HUES48 (cell line): ENCODE measurements at regions not wholly inside any gene's neighbourhood (a gene's known extent, or its start where the extent isn't known, plus 50 kb on each side); places are given as distances from the start of the nearest gene placed in this dataset.

Source experiments
- H3K27ac ChIP-seq: one replicate; pipeline ENCODE4 v1.7.0; 2013; ENCODE audit warnings: low read depth, low read length, inconsistent platforms
- H3K27me3 ChIP-seq: 2 replicates; pipeline ENCODE4 v1.6.1; 2013; ENCODE audit warnings: mild to moderate bottlenecking, low read length; ENCODE audit not compliant: control insufficient read depth, insufficient read depth
- H3K36me3 ChIP-seq: 2 replicates; pipeline ENCODE4 v1.6.1; 2013; ENCODE audit warnings: low read length; ENCODE audit not compliant: control insufficient read depth, insufficient read depth
- H3K4me1 ChIP-seq: 2 replicates; pipeline ENCODE4 v1.6.1; 2013; ENCODE audit warnings: mild to moderate bottlenecking, low read length; ENCODE audit not compliant: control insufficient read depth, insufficient read depth
- H3K4me3 ChIP-seq: 2 replicates; pipeline ENCODE4 v1.5.1; 2013; ENCODE audit warnings: mild to moderate bottlenecking, low read depth, low read length
- H3K9ac ChIP-seq: 2 replicates; pipeline ENCODE4 v1.6.1; 2013; ENCODE audit warnings: mild to moderate bottlenecking, low read depth, low read length, moderate library complexity
- H3K9me3 ChIP-seq: 2 replicates; pipeline ENCODE4 v1.6.1; 2013; ENCODE audit warnings: low read length; ENCODE audit not compliant: control insufficient read depth, insufficient read depth

DNA sequence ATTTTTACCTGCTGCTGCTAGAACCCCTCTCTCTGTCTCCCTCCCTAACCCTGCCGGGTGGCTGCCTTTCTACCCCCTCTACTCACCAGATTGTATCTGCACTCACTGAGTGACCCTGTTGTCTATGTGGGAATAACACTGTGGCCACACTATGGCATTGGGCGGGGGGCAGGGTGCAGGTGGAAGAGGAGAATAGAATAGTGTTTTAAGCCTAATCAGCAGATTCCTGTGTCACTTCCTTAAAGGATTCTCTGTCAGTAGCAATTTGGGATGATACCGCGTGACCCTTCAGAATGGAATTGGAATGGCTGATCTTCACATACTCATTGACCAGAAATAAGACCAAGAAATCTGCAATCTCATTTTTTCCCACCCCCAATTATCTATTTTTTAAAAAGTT is 67.1 kb upstream of the ANKRD1 start:
- Histone ChIP-seq H3K9me3 (no peaks in the 10 kb centered on the region), H3K9ac (no peak overlapping the region), H3K36me3 (no peaks in the 10 kb centered on the region), H3K4me3 (no peak overlapping the region), H3K27me3 (peaks cover 2% of the 10 kb centered on the region; the same call in 1 of the 2 replicates), H3K27ac (no peak overlapping the region), H3K4me1 (no peaks in the 10 kb centered on the region)

DNA sequence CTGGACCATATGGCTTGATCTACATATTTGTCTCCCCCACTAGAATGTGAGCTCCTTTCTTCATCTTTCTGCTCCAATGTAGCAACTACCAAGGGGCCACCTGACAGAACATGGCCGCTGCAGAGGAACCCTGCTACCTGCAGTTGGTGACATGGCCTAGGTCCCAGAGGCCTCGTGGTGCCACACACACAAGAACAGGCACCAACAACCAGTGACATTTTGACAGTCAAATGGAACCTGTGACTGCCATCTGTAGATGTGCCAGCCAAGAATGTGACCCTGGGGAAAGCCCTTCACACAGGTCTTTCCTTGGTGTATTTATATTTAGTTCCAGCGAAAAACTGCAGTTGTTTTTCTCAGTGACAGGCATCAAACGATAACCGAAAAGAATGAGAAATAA is 67.9 kb upstream of the ANKRD1 start:
- Histone ChIP-seq H3K27ac (no peak overlapping the region), H3K4me1 (no peaks in the 10 kb centered on the region), H3K9me3 (no peaks in the 10 kb centered on the region), H3K4me3 (no peak overlapping the region), H3K9ac (no peak overlapping the region), H3K27me3 (no peaks in the 10 kb centered on the region), H3K36me3 (no peaks in the 10 kb centered on the region)

DNA sequence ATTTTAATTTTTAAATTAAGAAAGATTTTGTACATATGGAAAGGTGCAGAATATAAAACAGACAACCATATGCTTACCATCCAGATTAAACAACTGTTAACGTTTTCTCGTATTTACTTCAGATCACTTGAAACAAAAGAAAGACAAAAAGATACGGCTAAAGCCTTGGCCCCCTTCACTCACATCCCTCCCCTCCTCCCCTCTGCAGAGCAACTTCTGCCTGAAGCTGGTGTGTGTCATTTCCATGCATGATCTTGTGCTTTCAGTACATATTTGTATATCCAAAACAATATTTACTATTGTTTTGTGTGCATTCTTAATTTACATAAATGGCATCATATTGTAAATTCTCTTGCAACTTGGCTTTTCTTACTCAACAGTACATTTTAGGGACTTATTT is 68.5 kb upstream of the ANKRD1 start:
- H3K4me3 ChIP-seq: no peak overlapping the region
- no peaks in the 10 kb centered on the region for H3K36me3 ChIP-seq
- H3K27ac ChIP-seq: no peak overlapping the region
- H3K9me3 ChIP-seq: no peaks in the 10 kb centered on the region
- H3K4me1 ChIP-seq: no peaks in the 10 kb centered on the region
- H3K9ac ChIP-seq: no peak overlapping the region
- no peaks in the 10 kb centered on the region for H3K27me3 ChIP-seq

DNA sequence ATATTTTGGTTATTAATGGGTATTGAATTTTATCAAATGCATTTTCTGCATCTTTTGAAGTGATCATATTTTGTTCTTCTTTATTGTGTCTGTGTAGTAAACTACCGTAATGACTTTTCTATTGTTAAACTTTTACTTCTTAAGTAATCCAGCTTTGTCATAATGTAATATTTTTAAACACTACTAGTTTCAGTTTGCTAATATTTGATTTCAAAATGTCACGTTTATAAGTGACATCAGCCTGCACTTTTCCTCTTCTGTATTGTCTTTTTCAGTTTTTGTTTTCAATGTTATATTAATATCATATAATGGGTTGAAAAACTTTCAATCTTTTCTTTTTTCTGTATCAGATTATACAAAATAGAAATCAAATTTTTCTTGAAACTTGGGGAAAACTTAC is 71.6 kb upstream of the ANKRD1 start:
- no peaks in the 10 kb centered on the region for H3K27me3 ChIP-seq
- H3K36me3 ChIP-seq: no peaks in the 10 kb centered on the region
- H3K4me3 ChIP-seq: no peak overlapping the region
- no peak overlapping the region for H3K27ac ChIP-seq
- H3K9ac ChIP-seq: no peak overlapping the region
- no peaks in the 10 kb centered on the region for H3K9me3 ChIP-seq
- H3K4me1 ChIP-seq: no peaks in the 10 kb centered on the region

DNA sequence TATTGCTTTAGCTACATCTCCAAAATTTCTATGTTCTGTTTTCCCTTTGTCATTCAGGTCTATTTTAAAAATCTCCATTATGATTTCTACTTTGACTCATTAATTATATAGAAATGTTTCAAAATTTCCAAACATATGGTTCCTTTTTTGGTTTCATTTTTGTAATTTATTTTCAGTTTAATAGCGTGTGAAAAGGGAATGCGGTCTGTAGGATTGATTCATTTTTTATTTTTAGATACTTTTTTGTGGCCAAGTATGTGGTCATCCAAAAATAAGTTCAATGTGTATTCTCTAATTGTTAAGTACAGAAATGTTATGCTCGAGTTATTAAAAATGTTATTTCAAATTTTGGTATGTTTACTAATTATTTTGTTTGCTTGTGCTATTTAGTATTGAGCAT is 72.5 kb upstream of the ANKRD1 start:
- no peaks in the 10 kb centered on the region for H3K4me1 ChIP-seq
- no peak overlapping the region for H3K4me3 ChIP-seq
- H3K9me3 ChIP-seq: no peaks in the 10 kb centered on the region
- no peaks in the 10 kb centered on the region for H3K27me3 ChIP-seq
- H3K27ac ChIP-seq: no peak overlapping the region
- no peak overlapping the region for H3K9ac ChIP-seq
- H3K36me3 ChIP-seq: no peaks in the 10 kb centered on the region

DNA sequence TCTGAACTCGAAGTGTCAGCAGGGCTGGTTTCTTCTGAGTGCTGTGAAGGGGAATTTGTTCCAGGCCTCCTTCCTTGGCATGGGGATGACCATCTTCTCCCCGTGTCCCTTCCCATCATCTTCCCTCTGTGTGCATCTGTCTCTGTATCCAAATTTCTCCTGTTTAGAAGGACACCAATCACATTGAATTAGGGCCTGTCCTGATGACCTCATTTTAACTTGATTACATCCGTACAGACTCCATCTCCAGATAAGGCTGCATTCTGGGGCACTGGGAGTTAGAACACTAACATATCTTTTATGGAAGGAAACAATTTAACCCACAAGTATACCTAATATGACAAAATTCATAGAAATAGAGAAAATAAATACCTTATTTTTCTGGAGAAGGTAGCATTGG is 76.8 kb upstream of the ANKRD1 start:
- no peak overlapping the region for H3K27ac ChIP-seq
- no peak overlapping the region for H3K4me3 ChIP-seq
- H3K4me1 ChIP-seq: no peaks in the 10 kb centered on the region
- no peaks in the 10 kb centered on the region for H3K27me3 ChIP-seq
- H3K36me3 ChIP-seq: no peaks in the 10 kb centered on the region
- no peak overlapping the region for H3K9ac ChIP-seq
- no peaks in the 10 kb centered on the region for H3K9me3 ChIP-seq

DNA sequence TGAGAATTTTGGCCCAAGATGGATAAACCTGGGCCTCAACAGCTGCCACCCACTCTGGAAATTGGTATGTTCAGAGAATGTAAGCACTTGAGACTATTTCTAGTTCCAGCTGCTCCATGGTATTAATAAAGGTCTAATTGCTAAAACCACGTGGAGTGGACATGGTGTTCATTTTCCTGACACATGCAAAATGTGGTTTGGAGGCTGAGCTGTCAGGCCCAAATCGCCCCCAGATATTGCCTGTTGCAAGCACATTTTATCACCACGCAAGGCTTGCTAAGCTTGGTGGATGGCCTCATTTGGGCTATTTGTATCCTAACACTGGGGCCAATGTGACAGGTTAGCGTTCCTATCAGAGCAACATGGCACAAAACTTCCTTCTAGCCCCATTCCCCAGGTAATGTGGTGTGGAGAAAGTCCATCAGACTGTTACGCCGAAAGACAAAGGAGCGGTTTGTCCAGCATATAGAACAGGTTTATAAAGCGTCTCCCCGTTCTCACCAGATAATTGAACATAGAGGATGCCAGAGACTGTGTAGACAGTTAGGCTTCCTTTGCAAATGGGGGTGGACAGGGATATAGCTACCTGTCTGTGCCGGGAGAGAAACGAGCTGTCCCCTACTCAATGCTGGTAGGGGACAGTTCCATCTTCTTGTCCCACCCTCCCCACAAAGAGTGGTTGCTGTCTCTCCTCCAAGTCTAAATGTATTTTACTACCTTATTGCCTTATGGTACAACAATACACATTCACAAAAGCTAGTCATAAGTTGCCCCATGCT is 78.0 kb upstream of the ANKRD1 start:
- Histone ChIP-seq H3K9me3 (no peaks in the 10 kb centered on the region), H3K9ac (no peak overlapping the region), H3K4me3 (no peak overlapping the region), H3K27ac (no peak overlapping the region), H3K4me1 (no peaks in the 10 kb centered on the region), H3K27me3 (no peaks in the 10 kb centered on the region), H3K36me3 (no peaks in the 10 kb centered on the region)

DNA sequence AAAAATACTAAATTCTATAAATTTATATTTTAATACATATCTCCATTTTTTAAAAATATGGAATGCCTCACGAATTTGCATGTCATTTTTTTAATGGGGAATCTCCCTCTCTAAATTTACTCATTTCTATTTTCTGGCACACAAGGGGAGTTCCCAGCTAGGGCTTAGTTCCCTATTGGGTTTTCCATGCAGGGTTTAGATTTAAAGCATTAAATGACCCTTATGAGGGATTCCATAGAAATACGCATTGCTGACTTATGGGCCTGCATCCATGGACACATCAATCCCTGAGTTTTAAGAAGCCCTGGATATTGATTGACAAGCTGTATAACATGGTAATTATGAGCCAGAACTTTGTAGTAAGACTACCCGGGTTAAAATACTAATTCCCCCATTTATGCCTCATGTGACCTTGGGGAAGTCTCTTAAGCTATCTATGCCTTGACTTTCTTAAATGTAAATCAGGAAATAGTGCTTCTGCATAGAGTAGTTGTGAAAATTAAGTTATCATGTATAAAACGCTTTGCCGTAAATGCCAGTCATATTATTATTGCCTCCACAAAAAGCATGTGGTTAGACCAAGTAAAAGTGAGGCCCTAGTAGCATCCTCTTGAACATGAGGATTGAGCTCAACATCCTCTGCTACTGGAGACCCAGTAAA is 78.8 kb upstream of the ANKRD1 start:
- Histone ChIP-seq H3K36me3 (no peaks in the 10 kb centered on the region), H3K9ac (no peak overlapping the region), H3K9me3 (no peaks in the 10 kb centered on the region), H3K27ac (no peak overlapping the region), H3K4me3 (no peak overlapping the region), H3K4me1 (no peaks in the 10 kb centered on the region), H3K27me3 (no peaks in the 10 kb centered on the region)

DNA sequence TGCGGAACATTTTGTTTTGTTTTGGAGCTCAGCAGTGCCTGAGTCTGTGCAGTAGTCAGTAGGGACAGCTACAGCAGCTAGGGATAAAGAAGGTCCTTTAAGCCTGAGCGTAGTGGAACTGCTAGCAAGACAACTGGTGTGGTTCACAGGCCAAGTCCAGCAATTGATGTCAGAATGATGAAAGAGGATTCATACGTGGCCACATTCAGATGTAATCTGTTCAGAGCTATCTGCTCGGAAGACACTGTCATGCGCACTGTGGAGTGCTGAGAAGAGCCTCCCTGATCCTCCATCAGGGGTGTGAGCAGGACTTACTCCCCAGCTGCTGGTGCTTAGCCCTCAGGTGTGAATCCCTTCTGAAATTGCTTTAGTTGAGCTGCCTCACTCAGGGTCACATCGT is 79.6 kb upstream of the ANKRD1 start:
- Histone ChIP-seq H3K27me3 (no peaks in the 10 kb centered on the region), H3K4me3 (no peak overlapping the region), H3K36me3 (no peaks in the 10 kb centered on the region), H3K9ac (no peak overlapping the region), H3K9me3 (no peaks in the 10 kb centered on the region), H3K27ac (no peak overlapping the region), H3K4me1 (no peaks in the 10 kb centered on the region)

DNA sequence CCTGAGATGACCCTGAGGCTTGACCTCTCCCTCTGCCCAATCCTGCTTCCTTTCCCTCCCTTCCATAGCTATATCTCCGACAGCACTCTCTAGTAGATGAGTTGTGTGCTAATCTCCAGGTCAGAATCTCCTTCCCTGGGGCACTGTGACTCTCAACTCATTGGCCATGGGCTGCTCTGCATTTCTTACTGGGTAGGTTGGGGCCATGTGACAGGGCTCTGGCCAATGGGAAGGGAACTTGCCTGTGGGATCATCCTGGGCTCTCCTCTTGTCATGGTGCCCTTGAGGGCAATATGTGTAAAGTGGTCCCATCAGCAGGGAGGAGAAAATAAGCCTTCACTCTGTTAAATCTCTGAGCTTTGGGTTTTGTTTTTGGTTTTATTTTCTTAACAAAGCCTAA is 80.1 kb upstream of the ANKRD1 start:
- no peaks in the 10 kb centered on the region for H3K27me3 ChIP-seq
- H3K4me3 ChIP-seq: no peak overlapping the region
- no peaks in the 10 kb centered on the region for H3K4me1 ChIP-seq
- no peak overlapping the region for H3K27ac ChIP-seq
- no peaks in the 10 kb centered on the region for H3K36me3 ChIP-seq
- H3K9me3 ChIP-seq: no peaks in the 10 kb centered on the region
- no peak overlapping the region for H3K9ac ChIP-seq

DNA sequence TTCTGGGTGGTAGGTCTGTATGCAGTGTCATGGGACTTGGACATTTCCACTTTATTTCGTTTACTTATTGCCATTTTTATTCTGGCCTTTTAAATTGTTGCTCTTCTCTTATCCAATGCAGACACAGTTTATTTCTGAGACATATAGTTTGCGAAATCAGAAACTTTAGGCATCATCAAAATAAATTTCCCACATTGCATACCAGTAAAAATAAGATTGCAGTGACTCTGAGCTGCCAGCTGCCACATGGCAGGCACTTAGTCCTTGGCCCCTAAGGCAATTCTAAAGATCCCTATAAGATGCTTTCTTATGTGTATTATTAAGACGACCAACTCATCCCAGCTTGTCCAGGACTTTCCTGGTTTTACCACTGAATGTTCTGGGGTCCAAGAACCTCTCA is 81.8 kb upstream of the ANKRD1 start:
- Histone ChIP-seq H3K4me1 (no peaks in the 10 kb centered on the region), H3K9me3 (no peaks in the 10 kb centered on the region), H3K27me3 (no peaks in the 10 kb centered on the region), H3K27ac (no peak overlapping the region), H3K4me3 (no peak overlapping the region), H3K36me3 (no peaks in the 10 kb centered on the region), H3K9ac (no peak overlapping the region)
